HG03108 (cell line): ENCODE measurements at regions not wholly inside any gene's neighbourhood (a gene's known extent, or its start where the extent isn't known, plus 50 kb on each side); places are given as distances from the start of the nearest gene placed in this dataset.

ENCODE experiments used
- ATAC-seq: cut with Tn5 transposase; IDR thresholded peaks from one replicate; pipeline ENCODE4 v1.9.1; 2021; ENCODE audit warnings: moderate library complexity; ENCODE audit not compliant: unreplicated experiment

DNA sequence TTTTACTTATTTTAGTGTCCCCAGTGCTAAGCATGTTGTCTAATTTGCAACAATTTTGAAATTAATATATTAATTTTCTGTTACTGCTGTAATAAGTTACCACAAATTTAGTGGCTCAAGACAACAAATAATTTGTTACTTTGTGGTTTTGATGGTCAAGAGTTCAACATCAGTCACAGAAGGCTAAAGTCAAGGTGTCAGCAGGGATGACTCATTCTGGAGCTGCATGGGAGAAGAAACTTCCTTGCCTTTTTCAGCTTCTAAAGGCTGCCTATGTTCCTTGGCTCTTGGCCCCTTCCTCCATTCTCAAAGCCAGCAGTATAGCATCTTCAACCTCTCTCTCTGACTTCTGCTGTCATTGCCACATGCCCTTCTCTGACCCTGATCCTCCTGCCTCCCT is 271.8 kb downstream of the HLX start:
- ATAC-seq = no peak

DNA sequence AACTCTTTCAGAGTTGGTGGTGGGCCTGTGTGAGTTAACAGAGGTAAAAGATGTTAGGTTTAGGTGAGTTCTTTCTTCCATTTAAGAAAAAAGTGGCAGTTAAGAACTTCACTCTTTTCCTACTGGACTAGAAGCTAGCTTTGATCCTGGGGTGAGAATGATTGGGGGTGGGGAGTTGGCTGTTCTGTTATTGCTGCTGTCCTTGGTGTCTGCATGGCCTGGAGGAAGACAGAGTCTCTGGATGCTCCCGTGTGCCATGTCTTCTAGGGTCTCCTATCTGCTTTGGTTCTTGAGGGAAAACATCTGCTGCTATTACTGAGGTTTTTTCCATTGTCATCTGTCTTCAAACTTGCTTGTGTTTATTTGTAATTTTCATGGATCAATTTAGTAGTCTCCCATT is 275.7 kb downstream of the HLX start:
- no peak for ATAC-seq

DNA sequence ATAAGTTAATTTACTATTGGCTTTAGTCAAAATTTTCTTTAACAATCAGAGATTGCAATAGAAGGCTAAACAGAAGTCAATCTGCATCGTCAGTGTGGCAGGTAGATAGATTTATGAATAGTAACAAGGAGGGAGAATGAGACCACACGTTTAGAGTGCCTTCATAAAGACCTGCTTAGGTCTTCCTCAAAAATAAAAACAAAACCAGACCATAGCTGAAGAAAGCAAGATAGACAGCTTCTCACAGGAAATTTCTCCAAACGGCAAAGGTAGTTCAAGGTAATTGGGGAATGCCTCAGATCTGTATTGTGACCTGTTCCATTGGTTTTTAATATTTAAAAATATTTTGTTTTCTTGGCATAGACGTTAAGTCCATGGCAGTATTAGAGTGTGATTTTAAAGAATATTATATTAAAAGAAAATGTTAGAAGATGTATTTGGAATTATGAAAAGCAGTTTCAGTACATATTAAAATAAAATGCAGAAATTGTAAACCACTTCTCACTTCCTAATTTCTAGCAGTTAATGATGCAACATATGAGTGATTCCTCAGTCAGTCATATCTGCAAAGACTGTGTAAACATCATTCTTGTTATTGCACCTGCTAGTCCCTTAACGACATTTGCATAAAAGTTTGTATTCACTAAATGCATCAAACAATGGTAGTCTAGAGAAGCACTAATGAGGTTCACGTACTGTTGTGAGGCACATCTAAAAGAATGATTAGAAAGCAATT is 278.0 kb downstream of the HLX start:
- no peak for ATAC-seq

DNA sequence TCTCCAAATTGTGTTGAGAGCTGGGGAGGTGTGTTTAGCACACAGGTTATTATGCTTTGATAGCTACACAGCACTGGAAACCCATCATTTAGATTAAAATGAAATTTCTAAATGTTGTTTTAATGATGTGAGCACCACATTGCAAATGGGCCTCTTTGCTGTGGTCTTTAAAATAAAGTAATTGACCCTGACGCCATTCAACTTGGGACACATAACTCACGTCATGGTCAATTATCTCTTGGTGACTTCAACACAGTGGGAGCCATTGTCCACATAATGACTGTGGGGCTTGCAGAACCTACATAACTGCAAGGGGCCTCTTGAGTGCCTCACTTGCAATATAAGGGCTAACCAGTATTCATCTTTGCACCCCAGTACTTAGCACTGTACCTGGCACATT is 280.4 kb downstream of the HLX start:
- no peak for ATAC-seq

DNA sequence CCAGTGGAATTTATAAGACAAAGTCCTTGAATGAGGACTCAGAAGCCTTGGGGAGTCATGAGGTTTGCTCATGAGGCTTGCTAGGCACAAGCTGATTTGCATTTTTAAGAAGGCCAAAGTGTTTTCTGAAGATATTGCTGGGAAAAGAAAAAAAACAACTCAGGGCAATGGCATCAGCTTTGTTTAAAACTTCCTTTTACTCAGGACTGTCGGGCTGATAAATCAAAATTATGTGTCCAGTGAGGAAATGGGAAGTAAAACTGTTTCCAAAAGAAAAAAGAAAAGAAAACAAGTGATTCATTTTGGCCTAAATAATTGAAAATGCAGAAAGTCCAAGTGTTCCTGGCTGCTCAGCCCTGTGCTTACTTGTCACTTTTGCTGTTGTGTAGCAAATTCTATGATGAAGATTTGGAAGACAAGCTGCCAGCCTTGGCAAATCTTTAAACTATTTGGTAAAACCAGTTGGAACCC is 282.4 kb downstream of the HLX start:
- no peak for ATAC-seq

DNA sequence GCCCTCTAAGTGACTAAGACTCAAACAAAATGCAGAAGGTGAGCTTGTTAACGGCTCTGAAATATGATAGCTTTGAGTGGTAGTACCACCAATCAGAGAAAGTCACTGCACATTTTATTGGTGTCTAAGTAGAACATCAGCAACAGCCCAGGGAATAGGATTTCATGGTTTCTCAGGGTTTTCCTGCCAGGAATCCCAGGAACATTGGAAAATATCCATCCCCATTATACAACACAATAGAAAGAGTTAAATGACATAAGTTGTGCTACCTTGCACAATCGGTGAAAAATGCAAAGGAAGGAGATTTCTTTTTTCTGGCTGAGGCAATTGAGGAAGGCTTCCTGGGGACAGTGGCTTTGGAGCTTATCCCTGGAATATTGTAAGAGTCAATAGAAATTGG is 283.1 kb downstream of the HLX start:
- no peak for ATAC-seq

DNA sequence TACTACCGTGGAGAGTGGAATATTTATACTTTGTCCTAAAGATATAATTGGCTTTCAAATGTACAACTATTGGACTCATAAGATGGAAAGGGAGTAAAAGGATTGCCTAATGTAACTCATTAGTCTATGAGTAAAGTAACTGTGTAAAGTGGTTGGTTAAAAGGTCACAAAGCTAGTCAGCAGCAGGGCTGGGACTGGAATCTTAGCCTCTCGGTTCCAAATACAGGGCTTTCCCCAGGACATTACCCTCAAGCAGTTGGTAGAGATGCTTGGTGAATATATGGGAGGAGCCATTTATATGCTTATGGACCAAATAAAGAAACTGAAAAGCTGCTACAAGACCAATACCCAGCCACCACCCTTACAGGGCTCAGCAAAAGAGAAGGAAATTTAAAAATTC is 283.7 kb downstream of the HLX start:
- no peak for ATAC-seq

DNA sequence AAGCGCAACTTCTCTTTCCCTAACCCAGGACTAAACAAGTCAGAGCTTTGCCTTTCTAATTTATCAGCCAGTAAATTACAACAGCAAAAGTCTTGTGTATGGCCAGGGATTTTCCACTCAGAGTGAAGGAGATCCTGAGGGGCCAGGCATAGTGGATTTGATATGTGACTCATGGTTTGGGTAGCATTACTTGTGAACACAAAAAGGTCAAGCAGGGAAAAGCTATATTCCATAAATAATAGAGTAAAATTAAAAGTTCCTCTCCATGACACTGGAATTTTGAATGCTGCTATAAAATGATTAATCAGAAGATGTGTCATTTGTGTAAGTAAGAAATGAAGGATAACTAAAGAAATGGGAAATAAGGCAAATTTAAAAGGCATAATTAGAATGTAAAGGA is 284.8 kb downstream of the HLX start:
- ATAC-seq = no peak

DNA sequence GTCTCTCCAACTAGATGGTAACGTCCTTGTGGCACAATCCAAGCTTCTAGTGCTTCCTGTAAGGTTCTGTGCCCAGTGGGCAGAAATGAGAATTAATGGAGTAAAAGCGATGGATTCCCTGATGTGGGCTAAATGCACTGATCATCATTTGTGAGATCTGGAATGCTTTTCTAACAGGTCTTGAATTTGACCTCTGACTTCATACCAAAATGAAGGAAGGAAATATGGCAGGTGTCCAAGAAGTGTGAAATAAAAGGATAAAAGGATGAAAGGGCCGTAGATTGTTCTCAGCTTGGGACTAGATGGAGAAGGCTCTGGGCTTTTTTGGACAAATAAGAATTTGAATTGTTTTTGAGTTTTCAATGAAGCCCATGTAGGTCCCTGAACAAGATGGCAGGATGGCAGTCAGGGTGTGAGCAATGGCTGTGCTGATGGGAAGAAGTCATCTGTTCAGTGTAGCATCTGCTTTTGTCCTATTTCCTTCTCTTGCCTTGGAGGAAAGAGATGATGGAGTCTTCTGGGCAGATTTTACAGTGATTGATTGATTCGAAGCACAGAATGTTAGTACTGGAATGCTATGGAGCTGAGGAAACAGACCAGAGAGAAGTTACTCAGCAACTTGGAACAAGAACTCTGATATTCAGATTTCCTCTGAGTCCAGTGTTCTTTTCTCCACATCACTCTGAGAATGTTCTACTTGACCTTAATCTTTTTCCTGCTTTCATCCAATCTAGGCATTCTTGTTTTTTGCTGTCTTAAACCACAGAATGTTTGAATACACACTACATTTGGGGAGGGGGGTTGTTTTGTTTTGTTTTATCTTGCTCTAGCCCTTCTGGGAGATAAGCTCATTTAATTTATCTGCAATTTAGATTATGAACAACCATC is 286.0 kb downstream of the HLX start:
- no peak for ATAC-seq

DNA sequence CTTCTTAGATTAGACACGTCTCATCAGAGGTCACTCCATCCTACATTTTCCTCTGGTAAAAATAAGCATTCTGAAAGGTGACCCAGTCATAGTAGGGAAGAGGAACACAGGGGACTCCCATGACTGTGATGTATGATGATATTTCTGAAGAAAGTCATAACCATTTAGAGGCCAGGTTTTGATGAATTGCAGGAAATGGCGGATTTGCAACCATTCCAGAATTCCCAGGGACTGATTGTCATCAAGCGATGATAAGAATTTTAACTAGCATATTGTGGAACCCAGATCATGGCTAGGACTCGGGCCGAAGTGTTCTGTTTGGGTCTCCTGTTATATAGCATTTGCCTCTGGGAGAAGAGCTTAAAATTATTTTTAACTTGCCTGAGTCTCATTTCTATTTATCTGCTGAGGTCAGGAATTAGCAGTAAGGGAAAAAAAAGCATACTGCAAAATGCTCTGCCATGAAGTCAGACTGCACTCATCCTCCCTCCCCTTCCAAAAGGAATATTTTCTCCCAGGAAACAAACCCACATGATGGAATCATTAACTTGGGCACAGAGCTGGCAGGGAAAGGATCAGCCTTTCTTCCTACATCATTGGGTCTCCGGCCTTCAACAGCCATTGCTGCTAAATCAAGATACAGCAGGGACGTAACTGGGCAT is 286.7 kb downstream of the HLX start:
- no peak for ATAC-seq

DNA sequence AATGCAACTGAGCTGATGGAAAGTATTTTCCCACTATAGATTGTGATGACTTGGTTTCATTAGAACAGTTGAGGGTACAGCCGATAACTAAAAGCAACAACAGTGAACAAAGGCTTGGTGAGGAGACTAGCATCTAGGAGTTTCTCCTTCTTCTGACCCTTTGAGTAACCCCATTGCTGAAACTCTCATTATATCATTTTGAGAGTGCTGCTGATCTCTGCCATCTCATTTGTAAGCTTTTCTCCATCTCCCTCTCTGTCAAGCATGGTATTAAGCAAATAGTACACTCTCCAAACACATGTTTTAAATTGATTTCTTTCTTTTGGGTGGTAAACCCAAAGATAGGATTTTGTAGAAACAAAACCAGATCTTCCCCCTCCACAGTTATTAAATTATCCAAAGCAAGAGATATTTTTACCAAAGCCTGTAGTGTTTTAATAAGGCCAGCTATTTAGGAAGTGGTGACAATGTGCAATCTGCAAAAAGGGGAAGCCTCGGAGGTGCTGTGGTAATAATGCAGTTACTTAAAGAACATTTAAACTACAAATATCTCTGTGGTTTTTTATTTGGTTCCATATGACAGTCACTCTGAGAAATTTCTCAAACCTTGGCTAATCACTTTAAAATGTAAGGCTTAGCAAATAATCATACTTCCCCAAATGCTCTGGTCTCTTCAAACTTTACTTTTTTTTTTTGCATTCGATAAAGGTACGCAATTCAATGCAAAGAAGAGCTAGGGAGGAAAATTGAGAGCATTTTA is 287.5 kb downstream of the HLX start:
- peak; percentile 79 for ATAC-seq

DNA sequence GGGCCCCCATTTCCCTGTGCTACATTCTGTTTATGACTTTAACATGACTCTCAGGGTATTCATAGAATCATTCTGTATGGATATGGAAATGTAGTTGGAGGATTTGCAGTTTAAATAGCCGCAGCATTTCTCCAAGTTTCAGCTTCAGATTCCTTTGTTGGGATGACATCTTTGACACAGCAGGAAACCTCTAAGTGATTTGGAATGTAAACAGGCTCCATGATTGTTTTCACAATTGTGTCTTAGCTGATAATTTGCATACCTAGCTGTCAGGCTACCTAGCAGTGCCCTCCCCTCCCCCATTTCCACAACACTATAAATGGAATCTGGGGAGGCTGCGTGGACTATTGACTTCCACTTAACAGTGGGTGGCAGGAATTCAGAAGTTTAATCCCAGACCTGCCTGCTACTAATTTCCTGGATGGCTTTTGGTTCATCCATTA is 290.2 kb downstream of the HLX start:
- no peak for ATAC-seq

DNA sequence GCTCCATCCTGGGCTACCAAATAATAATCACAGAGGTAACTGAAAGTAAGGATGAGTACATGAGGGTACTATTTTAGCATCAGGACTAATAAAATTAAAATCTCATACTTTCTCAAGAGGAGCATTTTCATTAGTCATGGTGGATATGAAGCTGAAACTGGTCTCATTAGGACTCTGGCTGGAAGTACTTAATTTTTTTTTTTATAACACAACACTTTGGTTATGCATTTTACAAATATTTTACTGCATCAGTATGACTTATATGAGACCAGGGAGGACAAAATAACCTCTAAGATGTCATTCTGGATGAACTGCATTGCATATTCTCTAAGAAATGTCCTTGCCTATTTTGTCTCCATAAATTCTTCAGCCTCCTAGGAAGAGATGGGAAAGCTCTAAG is 290.9 kb downstream of the HLX start:
- ATAC-seq = no peak

DNA sequence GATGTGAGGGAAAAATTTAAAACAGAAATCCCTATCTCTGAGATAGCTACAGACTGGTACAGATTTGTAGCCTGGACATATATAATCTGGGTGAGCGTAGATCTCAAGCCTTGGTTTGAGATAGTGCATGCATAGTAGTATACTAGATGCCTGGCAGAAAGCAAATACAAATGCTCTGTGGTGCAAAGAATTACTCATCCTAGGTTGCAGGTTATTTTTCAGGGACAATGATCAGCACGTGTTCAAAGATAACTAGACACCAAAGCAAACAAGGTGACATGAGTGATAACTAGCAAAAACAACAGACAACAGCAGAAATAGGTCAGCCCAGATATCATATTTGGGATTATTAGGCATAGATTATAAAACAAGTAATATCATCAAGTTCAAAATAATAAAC is 292.5 kb downstream of the HLX start:
- no peak for ATAC-seq

DNA sequence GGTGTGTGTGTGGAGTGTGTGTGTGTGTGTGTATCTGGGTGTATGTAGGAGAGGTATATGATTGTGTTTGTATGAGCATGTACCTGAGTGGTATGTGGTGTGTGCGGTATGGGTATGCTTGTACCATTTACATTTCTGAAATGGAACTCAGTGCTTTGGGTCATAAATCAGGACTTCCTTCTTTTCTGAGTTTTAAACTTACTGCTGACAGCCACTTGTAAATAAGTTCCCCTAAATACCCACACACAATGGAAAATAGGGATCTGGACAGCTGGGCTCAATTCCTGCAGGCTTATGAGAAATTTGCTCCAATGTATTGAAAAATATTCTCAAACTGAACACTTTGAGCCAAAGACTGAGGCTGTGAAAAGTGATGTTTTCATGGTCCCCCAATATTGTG is 293.6 kb downstream of the HLX start:
- ATAC-seq = no peak

DNA sequence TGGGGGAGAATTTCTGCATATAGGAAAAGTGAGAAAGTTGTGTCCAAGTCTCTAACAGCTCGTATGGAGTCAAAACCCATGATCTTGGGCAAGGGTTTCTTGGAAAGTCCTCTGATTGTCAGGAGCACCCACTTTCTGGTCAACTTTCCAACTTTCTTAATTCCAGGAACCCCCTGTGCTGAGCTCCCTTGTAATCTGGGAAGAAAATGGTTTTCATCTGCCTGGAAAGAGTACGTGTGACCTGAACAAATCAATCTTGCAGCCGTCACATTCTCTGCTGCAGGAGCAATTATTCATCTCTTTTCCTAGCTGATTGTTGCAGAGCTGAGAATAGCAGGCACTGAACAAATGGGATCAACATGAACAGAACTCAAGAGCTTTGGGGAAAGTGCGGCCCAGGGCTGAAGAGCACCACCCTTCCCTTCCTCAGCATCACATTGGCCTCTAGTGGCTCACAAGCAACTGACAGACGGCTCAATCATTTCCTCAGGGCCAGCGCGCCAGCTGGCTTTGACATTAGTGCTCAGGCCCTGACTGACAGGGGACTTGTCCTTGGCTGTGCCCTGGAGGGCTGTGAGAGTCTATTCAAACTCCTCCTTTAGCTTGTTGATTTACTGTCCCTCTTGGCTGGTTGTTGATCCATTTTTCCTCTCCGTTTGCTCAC is 295.2 kb downstream of the HLX start:
- no peak for ATAC-seq

DNA sequence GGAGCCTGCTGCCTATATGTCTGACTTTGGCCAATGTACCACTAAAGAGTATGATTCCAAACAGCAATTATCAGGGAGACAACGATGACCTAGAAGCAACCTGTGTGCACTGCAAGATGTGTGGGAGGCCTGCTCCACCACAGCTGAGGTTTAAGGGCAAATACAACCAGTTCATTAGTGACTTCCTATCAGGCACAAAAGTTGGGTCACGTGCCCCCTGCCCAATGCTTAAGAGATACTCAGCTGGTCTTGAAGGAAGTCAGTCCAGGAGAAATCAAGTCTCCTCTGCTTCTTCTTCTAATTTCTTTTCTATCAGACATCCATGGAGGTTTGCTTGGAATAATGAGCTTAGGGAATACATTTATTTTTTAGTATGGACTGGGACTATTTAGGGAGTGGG is 296.0 kb downstream of the HLX start:
- no peak for ATAC-seq

DNA sequence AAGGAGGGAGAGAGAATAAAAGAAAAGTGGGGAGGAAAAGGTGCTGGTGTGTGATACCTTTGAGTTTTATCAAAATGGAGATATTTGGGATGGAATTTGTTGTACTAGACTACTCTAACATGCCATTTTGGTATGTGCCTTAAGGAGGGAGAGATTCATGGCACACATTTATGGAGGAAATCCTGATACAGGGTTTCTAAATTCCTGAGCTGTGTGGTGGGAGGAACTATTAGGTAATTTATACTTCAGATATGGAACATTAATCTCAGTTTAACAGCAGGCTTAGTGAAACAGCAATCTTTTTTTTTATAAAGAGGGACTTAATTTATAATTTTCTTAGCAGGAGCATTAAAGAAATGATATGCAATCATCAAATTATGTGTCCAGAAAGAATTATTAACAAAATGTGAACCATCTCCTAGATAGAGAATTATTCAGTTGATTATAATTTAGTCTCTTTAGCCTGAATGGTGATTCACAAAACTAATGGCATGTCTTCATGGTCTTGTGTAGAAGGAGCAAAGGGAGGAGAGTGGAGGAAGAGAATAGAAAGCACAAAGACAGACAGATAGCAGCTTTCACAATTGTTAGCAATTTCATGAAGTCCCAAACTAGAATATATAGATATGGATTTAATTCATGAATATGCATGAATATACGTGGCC is 301.6 kb downstream of the HLX start:
- no peak for ATAC-seq

DNA sequence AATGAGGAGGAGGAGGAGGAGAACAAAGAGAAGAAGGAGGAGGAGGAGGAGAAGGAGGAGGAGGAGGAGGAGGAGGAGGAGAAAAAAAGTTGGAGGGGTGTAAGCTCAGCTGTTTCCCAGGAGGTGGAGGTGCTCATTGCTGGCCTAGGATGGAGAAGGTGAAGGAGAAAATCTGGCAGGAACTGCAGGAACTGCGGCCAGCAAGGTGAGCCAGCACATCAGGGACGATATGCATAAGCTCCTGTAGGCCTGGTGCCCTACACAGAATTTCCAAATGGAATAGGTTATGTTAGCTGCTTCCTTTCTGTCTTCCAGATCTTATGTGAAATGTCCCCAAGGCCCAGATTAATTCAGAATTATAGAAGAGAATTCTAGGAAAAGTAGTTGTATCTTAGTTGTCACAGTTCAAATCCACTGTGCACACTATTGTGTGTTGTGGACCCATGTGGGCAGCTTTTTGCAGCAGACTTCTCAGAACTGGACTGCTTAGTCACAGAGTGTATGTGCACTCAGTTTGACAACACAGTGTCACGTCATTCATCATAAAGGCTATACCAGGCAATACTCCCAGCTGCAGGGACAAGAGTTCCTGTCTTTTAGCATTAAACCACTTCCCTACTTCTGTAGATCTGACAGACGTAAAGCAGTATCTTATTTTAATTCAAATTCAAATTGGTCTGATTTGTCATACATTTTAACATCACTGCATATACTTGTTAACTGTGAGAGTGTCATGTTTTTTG is 303.7 kb downstream of the HLX start:
- ATAC-seq = no peak
